HepG2 (cell line): ENCODE measurements at regions not wholly inside any gene's neighbourhood (a gene's known extent, or its start where the extent isn't known, plus 50 kb on each side); places are given as distances from the start of the nearest gene placed in this dataset.

Experiments
- ATAC-seq: fragments of 200-7000 bp; cut with Tn5 transposase; 3 replicates; pipeline ENCODE4 v1.9.1; 2020; ENCODE audit warnings: mild to moderate bottlenecking, moderate library complexity
- BruUV-seq: library from RNA; stranded (reverse); fragments of 400-500 nt; replicated peaks from 2 replicates; lab custom pipeline; 2021; lab: Mats Ljungman, UMichigan
- CTCF ChIA-PET: fragments of 300-600 bp; formaldehyde crosslinking; extraction: SDS; loops from one replicate; lab custom pipeline; 2021; ENCODE audit warnings: low total read pairs, inconsistent platforms, low intra/inter-chr PET ratio; lab: Yijun Ruan, JAX
- POLR2A ChIA-PET: fragments of 350-600 bp; sonication (Branson Sonifier 250); formaldehyde crosslinking; loops from one replicate; lab custom pipeline; 2020; ENCODE audit warnings: antibody characterized with exemption, inconsistent platforms; lab: Yijun Ruan, JAX
- DNase-seq: peaks from one replicate; pipeline ENCODE4 v3.0.0-alpha.2; 2015; ENCODE audit warnings: low spot score
- FAIRE-seq: peaks from 3 replicates; lab custom pipeline; 2011; peaks lifted over from hg19 to GRCh38; lab: Jason Lieb, UNC
- H2AFZ ChIP-seq: one replicate; pipeline ENCODE4 v1.6.1; 2011; ENCODE audit warnings: low read length, inconsistent platforms
- H3K27ac ChIP-seq: fragments of 300-600 bp; 3 replicates; pipeline ENCODE4 v1.8.0; 2011; ENCODE audit warnings: mixed run types, mild to moderate bottlenecking, mixed read lengths, low read length, inconsistent platforms; ENCODE audit not compliant: insufficient read depth; ENCODE audit errors: extremely low read length
- H3K27me3 ChIP-seq, 2 experiments: fragments of 200-600 bp in 1 of 2; 2 replicates in 1 of 2; 3 replicates in 1 of 2; pipeline versions ENCODE4 v1.6.0 to v1.8.0; 2011; ENCODE audit warnings: low read length in 2 of 2, mild to moderate bottlenecking in 2 of 2, moderate library complexity in 2 of 2, inconsistent platforms in 1 of 2; ENCODE audit not compliant: insufficient read depth in 2 of 2, control insufficient read depth in 1 of 2
- H3K36me3 ChIP-seq, 2 experiments: fragments of 200-600 bp in 1 of 2; replicated peaks in 1 of 2; 2 replicates in 1 of 2; 3 replicates in 1 of 2; pipeline versions ENCODE4 v1.5.1 to v1.8.0; 2011; ENCODE audit warnings: low read length in 2 of 2, inconsistent platforms in 1 of 2; ENCODE audit not compliant: insufficient read depth in 2 of 2, control insufficient read depth in 1 of 2
- H3K4me1 ChIP-seq: 2 replicates; pipeline ENCODE4 v1.5.1; 2012; ENCODE audit warnings: low read length, inconsistent platforms; ENCODE audit not compliant: insufficient read depth
- H3K4me2 ChIP-seq: 2 replicates; pipeline ENCODE4 v1.6.0; 2011; ENCODE audit warnings: low read depth, low read length, inconsistent platforms
- H3K4me3 ChIP-seq, 3 experiments: fragments of 200-600 bp in 1 of 3; sonication (generic), shearing (Covaris generic) in 1 of 3; replicated peaks in 1 of 3; 2 replicates each; pipeline ENCODE4 v1.5.1; 2011 to 2016; ENCODE audit warnings: low read length in 3 of 3, inconsistent platforms in 2 of 3, low read depth in 2 of 3, mild to moderate bottlenecking in 2 of 3, control low read depth in 1 of 3, mixed read lengths in 1 of 3; ENCODE audit not compliant: insufficient read depth in 1 of 3
- H3K79me2 ChIP-seq: one replicate; pipeline ENCODE4 v1.6.1; 2011; ENCODE audit warnings: low read length, inconsistent platforms; ENCODE audit not compliant: insufficient read depth
- H3K9ac ChIP-seq: 2 replicates; pipeline ENCODE4 v1.6.0; 2011; ENCODE audit warnings: mild to moderate bottlenecking, low read depth, low read length, inconsistent platforms; ENCODE audit not compliant: insufficient read depth
- H3K9me3 ChIP-seq: 2 replicates; pipeline ENCODE4 v1.5.1; 2012; ENCODE audit warnings: mild to moderate bottlenecking, low read length
- H4K20me1 ChIP-seq: 2 replicates; pipeline ENCODE4 v1.6.0; 2011; ENCODE audit warnings: inconsistent platforms, mild to moderate bottlenecking, low read length, moderate library complexity; ENCODE audit not compliant: insufficient read depth
- HOMEZ ChIP-seq: IDR thresholded peaks from 2 replicates; pipeline ENCODE4 v1.6.1; 2016; ENCODE audit warnings: low read depth
- JUND ChIP-seq: sonication (generic); formaldehyde crosslinking; IDR thresholded peaks from 2 replicates; pipeline ENCODE4 v1.8.0; 2022; ENCODE audit warnings: mild to moderate bottlenecking, missing genetic modification reagents
- KLF11 ChIP-seq: IDR thresholded peaks from 2 replicates; pipeline ENCODE4 v1.6.1; 2016; ENCODE audit warnings: missing compliant biosample characterization
- KMT2A ChIP-seq: sonication (generic); formaldehyde crosslinking; IDR thresholded peaks from 2 replicates; pipeline ENCODE4 v1.4.0; 2020; ENCODE audit warnings: missing genetic modification reagents
- PBX2 ChIP-seq: IDR thresholded peaks from 2 replicates; pipeline ENCODE4 v1.6.1; 2016; ENCODE audit warnings: control low read depth
- SKI ChIP-seq: fragments of 450-650 bp; IDR thresholded peaks from one replicate; pipeline ENCODE4 v1.6.1; 2018; ENCODE audit warnings: mild to moderate bottlenecking; ENCODE audit not compliant: partially characterized antibody
- ZFP62 ChIP-seq: sonication (generic); formaldehyde crosslinking; IDR thresholded peaks from 2 replicates; pipeline ENCODE4 v1.4.0; 2020; ENCODE audit warnings: missing genetic modification reagents
- ZNF260 ChIP-seq: sonication (generic); formaldehyde crosslinking; IDR thresholded peaks from 2 replicates; pipeline ENCODE4 v1.4.0; 2020; ENCODE audit warnings: missing genetic modification reagents, low read depth, mild to moderate bottlenecking, borderline replicate concordance
- ZNF326 ChIP-seq: sonication (generic); formaldehyde crosslinking; IDR thresholded peaks from 2 replicates; pipeline ENCODE4 v1.4.0; 2020; ENCODE audit warnings: missing genetic modification reagents, borderline replicate concordance
- WGBS: methylation state at CpG from one replicate; pipeline ENCODE4 v1.1.6; 2017; ENCODE audit warnings: low lambda C conversion rate; 5-methylcytosine and 5-hydroxymethylcytosine counted together
- in situ Hi-C: cut with HindIII; loops from 2 replicates; pipeline ENCODE4 v1.10.0; 2017; ENCODE audit warnings: low pct_unique_long_range_greater_than_20kb; ENCODE audit not compliant: extremely low pct_ligation_motif_present
- intact Hi-C: fragments of 100-400 bp; cut with micrococcal nuclease; formaldehyde crosslinking; loops from one replicate; pipeline ENCODE4 v1.10.0; 2022; ENCODE audit not compliant: unreplicated experiment
- TF ChIP-seq, protein P1 (sequence below): sonication (generic); formaldehyde crosslinking; IDR thresholded peaks from 2 replicates; pipeline ENCODE4 v1.5.1; 2020; ENCODE audit warnings: mild to moderate bottlenecking, missing genetic modification reagents, borderline replicate concordance
- TF ChIP-seq, protein P2 (sequence below): sonication (generic); formaldehyde crosslinking; IDR thresholded peaks from 2 replicates; pipeline ENCODE4 v1.4.0; 2020; ENCODE audit warnings: missing genetic modification reagents

DNA sequence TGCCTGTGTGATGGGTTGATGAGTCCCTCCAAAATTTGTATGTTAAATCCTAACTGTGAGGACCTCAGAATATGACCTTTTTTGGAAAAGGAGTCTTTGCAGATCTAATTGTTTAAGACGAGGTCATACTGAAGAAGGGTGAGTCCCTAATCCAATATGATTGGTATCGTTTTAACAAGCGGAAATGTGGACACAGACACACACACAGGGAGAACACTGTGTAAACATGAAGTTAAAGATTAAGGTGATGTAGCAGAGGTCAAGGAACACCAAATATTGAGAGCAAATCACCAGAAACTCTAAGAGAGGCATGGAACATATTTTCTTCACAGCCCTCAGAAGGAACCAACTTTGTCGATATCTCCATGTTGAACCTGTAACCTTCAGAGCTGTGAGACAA is 1106.7 kb downstream of the SLC6A15 start:
- no peak for ATAC-seq
- WGBS = 7% methylated on average over 4 of the region's 4 CpGs
- Histone ChIP-seq H3K4me1 (no peaks in the 10 kb centered on the region), H3K79me2 (no peaks in the 10 kb centered on the region), H3K4me2 (no peak overlapping the region), H4K20me1 (no peaks in the 10 kb centered on the region), H3K36me3 (no peaks in the 10 kb centered on the region), H3K27me3 (no peaks in the 10 kb centered on the region), H3K4me3 (no peak overlapping the region), H3K9me3 (no peaks in the 10 kb centered on the region), H2AFZ (no peak overlapping the region), H3K27ac (no peak overlapping the region), H3K9ac (no peak overlapping the region)
- ChIA-PET POLR2A (no interaction called here), CTCF (no interaction called here)
- no TSS peak for BruUV-seq
- in situ Hi-C loops = loop anchor here (25.0 kb wide), 1 partner anchor 1119 kb away; the partner anchor contains the start of gene TMTC2
- intact Hi-C loops = no loop called here
- no peak for FAIRE-seq
- DNase-seq = no peak
- TF ChIP-seq SKI (no peak), KLF11 (no peak), KMT2A (CRISPR knock-in tag) (no peak), ZNF260 (CRISPR knock-in tag) (no peak), HOMEZ (CRISPR knock-in tag) (no peak), PBX2 (CRISPR knock-in tag) (no peak), JUND (CRISPR knock-in tag) (no peak), ZFP62 (no peak), ZNF326 (CRISPR knock-in tag) (no peak)
- TF ChIP-seq, protein P1, sequence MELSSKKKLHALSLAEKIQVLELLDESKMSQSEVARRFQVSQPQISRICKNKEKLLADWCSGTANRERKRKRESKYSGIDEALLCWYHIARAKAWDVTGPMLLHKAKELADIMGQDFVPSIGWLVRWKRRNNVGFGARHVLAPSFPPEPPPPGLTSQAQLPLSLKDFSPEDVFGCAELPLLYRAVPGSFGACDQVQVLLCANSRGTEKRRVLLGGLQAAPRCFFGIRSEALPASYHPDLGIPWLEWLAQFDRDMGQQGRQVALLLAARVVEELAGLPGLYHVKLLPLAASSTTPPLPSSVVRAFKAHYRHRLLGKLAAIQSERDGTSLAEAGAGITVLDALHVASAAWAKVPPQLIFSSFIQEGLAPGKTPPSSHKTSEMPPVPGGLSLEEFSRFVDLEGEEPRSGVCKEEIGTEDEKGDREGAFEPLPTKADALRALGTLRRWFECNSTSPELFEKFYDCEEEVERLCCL (CRISPR knock-in tag) = no peak
- TF ChIP-seq, protein P2, sequence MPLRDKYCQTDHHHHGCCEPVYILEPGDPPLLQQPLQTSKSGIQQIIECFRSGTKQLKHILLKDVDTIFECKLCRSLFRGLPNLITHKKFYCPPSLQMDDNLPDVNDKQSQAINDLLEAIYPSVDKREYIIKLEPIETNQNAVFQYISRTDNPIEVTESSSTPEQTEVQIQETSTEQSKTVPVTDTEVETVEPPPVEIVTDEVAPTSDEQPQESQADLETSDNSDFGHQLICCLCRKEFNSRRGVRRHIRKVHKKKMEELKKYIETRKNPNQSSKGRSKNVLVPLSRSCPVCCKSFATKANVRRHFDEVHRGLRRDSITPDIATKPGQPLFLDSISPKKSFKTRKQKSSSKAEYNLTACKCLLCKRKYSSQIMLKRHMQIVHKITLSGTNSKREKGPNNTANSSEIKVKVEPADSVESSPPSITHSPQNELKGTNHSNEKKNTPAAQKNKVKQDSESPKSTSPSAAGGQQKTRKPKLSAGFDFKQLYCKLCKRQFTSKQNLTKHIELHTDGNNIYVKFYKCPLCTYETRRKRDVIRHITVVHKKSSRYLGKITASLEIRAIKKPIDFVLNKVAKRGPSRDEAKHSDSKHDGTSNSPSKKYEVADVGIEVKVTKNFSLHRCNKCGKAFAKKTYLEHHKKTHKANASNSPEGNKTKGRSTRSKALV (CRISPR knock-in tag) = no peak
